MM.1S (cell line): ENCODE measurements at regions not wholly inside any gene's neighbourhood (a gene's known extent, or its start where the extent isn't known, plus 50 kb on each side); places are given as distances from the start of the nearest gene placed in this dataset.

ENCODE experiments used
- DNase-seq: peaks from one replicate; pipeline ENCODE4 v3.0.0-alpha.2; 2015
- H2AFZ ChIP-seq: fragments of 300-600 bp; sonication (generic); 2 replicates; pipeline ENCODE4 v1.6.0; 2016; ENCODE audit warnings: antibody characterized with exemption, low read length
- H3F3A ChIP-seq: fragments of 300-600 bp; sonication (generic); 2 replicates; pipeline ENCODE4 v1.6.1; 2016; ENCODE audit warnings: mild to moderate bottlenecking, antibody characterized with exemption, low read length, moderate library complexity, mixed read lengths; ENCODE audit not compliant: insufficient read depth
- H3K27ac ChIP-seq: fragments of 300-600 bp; sonication (generic); 2 replicates; pipeline ENCODE4 v1.5.1; 2016; ENCODE audit warnings: mild to moderate bottlenecking, low read length
- H3K27me3 ChIP-seq: fragments of 300-600 bp; sonication (generic); replicated peaks from 2 replicates; pipeline ENCODE4 v1.6.0; 2016; ENCODE audit warnings: low read length; ENCODE audit not compliant: insufficient read depth
- H3K36me3 ChIP-seq: fragments of 300-600 bp; sonication (generic); replicated peaks from 2 replicates; pipeline ENCODE4 v1.6.1; 2016; ENCODE audit warnings: mild to moderate bottlenecking, low read length, mixed read lengths; ENCODE audit not compliant: insufficient read depth
- H3K4me1 ChIP-seq: fragments of 300-600 bp; sonication (generic); 2 replicates; pipeline ENCODE4 v1.6.1; 2016; ENCODE audit warnings: low read length, mixed read lengths
- H3K4me2 ChIP-seq: fragments of 300-600 bp; sonication (generic); 2 replicates; pipeline ENCODE4 v1.6.0; 2016; ENCODE audit warnings: low read depth, low read length
- H3K4me3 ChIP-seq: fragments of 300-600 bp; sonication (generic); 2 replicates; pipeline ENCODE4 v1.5.1; 2016; ENCODE audit warnings: low read length, mixed read lengths
- H3K79me2 ChIP-seq: fragments of 300-600 bp; sonication (generic); 2 replicates; pipeline ENCODE4 v1.6.1; 2016; ENCODE audit warnings: mixed run types, low read length, mixed read lengths
- H3K9ac ChIP-seq: fragments of 300-600 bp; sonication (generic); 2 replicates; pipeline ENCODE4 v1.6.1; 2016; ENCODE audit warnings: low read length, mixed read lengths
- H3K9me2 ChIP-seq: fragments of 300-600 bp; sonication (generic); replicated peaks from 2 replicates; pipeline ENCODE4 v1.6.1; 2016; ENCODE audit warnings: mild to moderate bottlenecking, low read length, mixed read lengths; ENCODE audit not compliant: insufficient read depth
- H3K9me3 ChIP-seq: fragments of 300-600 bp; sonication (generic); replicated peaks from 2 replicates; pipeline ENCODE4 v1.6.1; 2016; ENCODE audit warnings: mild to moderate bottlenecking, low read length, mixed read lengths; ENCODE audit not compliant: insufficient read depth
- H4K20me1 ChIP-seq: fragments of 300-600 bp; sonication (generic); 2 replicates; pipeline ENCODE4 v1.6.1; 2016; ENCODE audit warnings: mild to moderate bottlenecking, low read length, moderate library complexity, mixed read lengths; ENCODE audit not compliant: insufficient read depth
- CTCF ChIP-seq: fragments of 300-600 bp; sonication (generic); IDR thresholded peaks from 2 replicates; pipeline ENCODE4 v1.5.1; 2016; ENCODE audit warnings: antibody characterized with exemption, low read length, mixed read lengths
- EZH2 ChIP-seq: fragments of 300-600 bp; sonication (generic); optimal IDR thresholded peaks from 2 replicates; pipeline ENCODE3; 2017; ENCODE audit warnings: low read depth, mild to moderate bottlenecking, antibody characterized with exemption, low read length, mixed read lengths
- EZH2phosphoT487 ChIP-seq: fragments of 300-600 bp; sonication (generic); IDR thresholded peaks from 2 replicates; pipeline ENCODE4 v1.6.1; 2018; ENCODE audit warnings: antibody characterized with exemption, low read length

GRCh38 chr1:217096200-217096599, 373.0 kb upstream of the ESRRG start:
- H3K27ac ChIP-seq = no peak overlapping the region
- TF ChIP-seq EZH2 (no peak), EZH2phosphoT487 (no peak), CTCF (no peak)
- no peaks in the 10 kb centered on the region for H3F3A ChIP-seq
- H3K27me3 ChIP-seq = no peaks in the 10 kb centered on the region
- H4K20me1 ChIP-seq = no peaks in the 10 kb centered on the region
- H3K4me3 ChIP-seq = no peak overlapping the region
- H3K9me2 ChIP-seq = no peaks in the 10 kb centered on the region
- no peaks in the 10 kb centered on the region for H3K79me2 ChIP-seq
- no peak overlapping the region for H3K4me2 ChIP-seq
- no peak overlapping the region for H2AFZ ChIP-seq
- H3K9ac ChIP-seq = no peak overlapping the region
- DNase-seq = no peak
- H3K4me1 ChIP-seq = no peaks in the 10 kb centered on the region
- H3K9me3 ChIP-seq = no peaks in the 10 kb centered on the region
- H3K36me3 ChIP-seq = no peaks in the 10 kb centered on the region

- Histone ChIP-seq H3K36me3 (no peaks in the 10 kb centered on the region), H3K9me3 (no peaks in the 10 kb centered on the region), H2AFZ (no peak overlapping the region), H3K9ac (no peak overlapping the region), H3K27ac (no peak overlapping the region), H3K4me1 (peaks cover 7% of the 10 kb centered on the region), H4K20me1 (no peaks in the 10 kb centered on the region), H3K4me2 (no peak overlapping the region), H3K4me3 (no peak overlapping the region), H3K79me2 (no peaks in the 10 kb centered on the region), H3K27me3 (no peaks in the 10 kb centered on the region), H3F3A (peaks cover 5% of the 10 kb centered on the region; the same call in 1 of the 2 replicates), H3K9me2 (no peaks in the 10 kb centered on the region)
- no peak for DNase-seq
- TF ChIP-seq EZH2phosphoT487 (no peak), CTCF (no peak)
Measured at GRCh38 chr1:217095050-217095622, 371.9 kb upstream of the ESRRG start.

GRCh38 chr1:217091561-217091960, 368.3 kb upstream of the ESRRG start:
- H3K9me3 ChIP-seq = no peaks in the 10 kb centered on the region
- no peaks in the 10 kb centered on the region for H3K9me2 ChIP-seq
- H4K20me1 ChIP-seq = no peaks in the 10 kb centered on the region
- H2AFZ ChIP-seq = no peak overlapping the region
- H3K27ac ChIP-seq = no peak overlapping the region
- no peak overlapping the region for H3K9ac ChIP-seq
- H3K4me3 ChIP-seq = no peak overlapping the region
- no peak for DNase-seq
- H3K79me2 ChIP-seq = no peaks in the 10 kb centered on the region
- TF ChIP-seq CTCF (no peak), EZH2 (no peak), EZH2phosphoT487 (no peak)
- H3K27me3 ChIP-seq = no peaks in the 10 kb centered on the region
- H3F3A ChIP-seq = peaks cover 10% of the 10 kb centered on the region
- no peaks in the 10 kb centered on the region for H3K36me3 ChIP-seq
- H3K4me2 ChIP-seq = no peak overlapping the region
- peaks cover 13% of the 10 kb centered on the region for H3K4me1 ChIP-seq
